HCT116 (cell line): ENCODE measurements at regions not wholly inside any gene's neighbourhood (a gene's known extent, or its start where the extent isn't known, plus 50 kb on each side); places are given as distances from the start of the nearest gene placed in this dataset.

Experiments
- ATAC-seq: fragments of 200-7000 bp; cut with Tn5 transposase; 2 replicates; pipeline ENCODE4 v1.9.1; 2020; ENCODE audit warnings: mild to moderate bottlenecking, moderate library complexity
- BruUV-seq: library from RNA; stranded (reverse); fragments of 400-500 nt; replicated peaks from 2 replicates; lab custom pipeline; 2021; lab: Mats Ljungman, UMichigan
- CTCF ChIA-PET: fragments of 300-600 bp; sonication (Branson Sonifier 250); formaldehyde crosslinking; loops from one replicate; lab custom pipeline; 2021; ENCODE audit warnings: antibody characterized with exemption; lab: Charles Lee
- POLR2A ChIA-PET: fragments of 300-600, 350-600 bp; sonication (Branson Sonifier 250); formaldehyde crosslinking; loops from one replicate; lab custom pipeline; 2021; ENCODE audit warnings: antibody characterized with exemption; lab: Charles Lee
- RAD21 ChIA-PET, 2 experiments: fragments of 300-600 bp; sonication (Branson Sonifier 250); formaldehyde crosslinking; loops; one replicate each; lab custom pipeline; 2023; ENCODE audit warnings: low total read pairs in 2 of 2; ENCODE audit not compliant: uncharacterized antibody in 2 of 2, unreplicated experiment in 2 of 2, low non-redundant PET in 1 of 2; lab: Charles Lee
- DNase-seq: peaks from one replicate; pipeline ENCODE4 v3.0.0-alpha.2; 2010; ENCODE audit warnings: low read depth, low spot score
- H2AFZ ChIP-seq: fragments of 200-600 bp; shearing (Covaris generic), sonication (generic); 2 replicates; pipeline ENCODE4 v1.6.1; 2017; ENCODE audit warnings: low read depth, mixed run types, mixed read lengths, antibody characterized with exemption, low read length; ENCODE audit not compliant: poor library complexity, severe bottlenecking
- H3K27ac ChIP-seq: 2 replicates; pipeline ENCODE4 v1.5.1; 2012; ENCODE audit warnings: low read depth, low read length
- H3K27me3 ChIP-seq: fragments of 200-600 bp; sonication (generic); 2 replicates; pipeline ENCODE4 v1.6.1; 2016; ENCODE audit warnings: mixed run types, low read length, mixed read lengths; ENCODE audit not compliant: insufficient read depth
- H3K36me3 ChIP-seq, 2 experiments: fragments of 200-500 bp in 1 of 2; fragments of 200-600 bp in 1 of 2; sonication (Bioruptor generic) in 1 of 2; sonication (generic) in 1 of 2; 2 replicates each; pipeline versions ENCODE4 v1.5.1 to v1.6.1; 2014 to 2016; ENCODE audit warnings: low read length in 2 of 2, inconsistent platforms in 1 of 2, mixed read lengths in 1 of 2, mixed run types in 1 of 2; ENCODE audit not compliant: insufficient read depth in 2 of 2, control insufficient read depth in 1 of 2
- H3K4me1 ChIP-seq, 2 experiments: fragments of 200-600 bp in 1 of 2; sonication (generic) in 1 of 2; 2 replicates each; pipeline versions ENCODE4 v1.5.1 to v1.6.1; 2012 to 2017; ENCODE audit warnings: low read length in 2 of 2, inconsistent platforms in 1 of 2, mild to moderate bottlenecking in 1 of 2, mixed read lengths in 1 of 2, mixed run types in 1 of 2, moderate library complexity in 1 of 2; ENCODE audit not compliant: insufficient read depth in 2 of 2, control insufficient read depth in 1 of 2
- H3K4me2 ChIP-seq: fragments of 200-600 bp; sonication (generic); 2 replicates; pipeline ENCODE4 v1.6.1; 2017; ENCODE audit warnings: mixed run types, low read length, mixed read lengths
- H3K4me3 ChIP-seq, 2 experiments: fragments of 200-600 bp in 1 of 2; sonication (generic) in 1 of 2; replicated peaks in 1 of 2; 2 replicates each; pipeline ENCODE4 v1.5.1; 2011 to 2016; ENCODE audit warnings: low read length in 2 of 2, control low read depth in 1 of 2, low read depth in 1 of 2, mild to moderate bottlenecking in 1 of 2, mixed read lengths in 1 of 2, mixed run types in 1 of 2
- H3K79me2 ChIP-seq: fragments of 200-600 bp; sonication (generic); 2 replicates; pipeline ENCODE4 v1.6.1; 2017; ENCODE audit warnings: mild to moderate bottlenecking, mixed run types, low read length, moderate library complexity, mixed read lengths; ENCODE audit not compliant: insufficient read depth
- H3K9ac ChIP-seq: fragments of 200-600 bp; sonication (generic); 2 replicates; pipeline ENCODE4 v1.6.1; 2016; ENCODE audit warnings: low read length, mixed read lengths
- H3K9me2 ChIP-seq: fragments of 200-600 bp; sonication (generic), shearing (Covaris generic); 2 replicates; pipeline ENCODE4 v1.6.1; 2017; ENCODE audit warnings: mixed run types, mild to moderate bottlenecking, moderate library complexity; ENCODE audit not compliant: insufficient read depth
- H3K9me3 ChIP-seq, 2 experiments: fragments of 200-500 bp in 1 of 2; fragments of 200-600 bp in 1 of 2; sonication (Bioruptor generic) in 1 of 2; sonication (generic) in 1 of 2; 2 replicates each; pipeline ENCODE4 v1.6.1; 2014 to 2017; ENCODE audit warnings: low read length in 2 of 2, mixed read lengths in 2 of 2, inconsistent platforms in 1 of 2, low read depth in 1 of 2, mild to moderate bottlenecking in 1 of 2, mixed run types in 1 of 2, moderate library complexity in 1 of 2; ENCODE audit not compliant: control insufficient read depth in 1 of 2, insufficient read depth in 1 of 2
- H4K20me1 ChIP-seq: fragments of 200-600 bp; sonication (generic), shearing (Covaris generic); 2 replicates; pipeline ENCODE4 v1.6.1; 2017; ENCODE audit warnings: mixed run types, mild to moderate bottlenecking, moderate library complexity; ENCODE audit not compliant: insufficient read depth
- ATF3 ChIP-seq: IDR thresholded peaks from 2 replicates; pipeline ENCODE4 v1.6.1; 2012
- CEBPB ChIP-seq: IDR thresholded peaks from 2 replicates; pipeline ENCODE4 v1.6.1; 2012; ENCODE audit warnings: low read depth
- CTCF ChIP-seq, 3 experiments: fragments of 200-600 bp in 1 of 3; sonication (generic) in 1 of 3; IDR thresholded peaks in 2 of 3; conservative IDR thresholded peaks in 1 of 3; 2 replicates each; pipeline ENCODE4 v1.5.1; 2012 to 2017; ENCODE audit warnings: low read depth in 2 of 3, low read length in 2 of 3, antibody characterized with exemption in 1 of 3, borderline replicate concordance in 1 of 3, control low read depth in 1 of 3, mild to moderate bottlenecking in 1 of 3, mixed read lengths in 1 of 3, mixed run types in 1 of 3, moderate library complexity in 1 of 3; ENCODE audit not compliant: insufficient read depth in 1 of 3
- EZH2 ChIP-seq: fragments of 200-600 bp; sonication (generic); IDR thresholded peaks from 2 replicates; pipeline ENCODE4 v1.6.1; 2017; ENCODE audit warnings: antibody characterized with exemption, mixed run types
- EZH2phosphoT487 ChIP-seq: fragments of 200-600 bp; IDR thresholded peaks from 2 replicates; pipeline ENCODE4 v1.6.1; 2018; ENCODE audit warnings: antibody characterized with exemption, borderline replicate concordance
- POLR2A ChIP-seq: IDR thresholded peaks from 2 replicates; pipeline ENCODE4 v1.7.0; 2011; ENCODE audit warnings: borderline replicate concordance; ENCODE audit not compliant: insufficient read depth, insufficient read length; ENCODE audit errors: extremely low read depth
- SIN3A ChIP-seq: IDR thresholded peaks from 2 replicates; pipeline ENCODE4 v1.6.1; 2012; ENCODE audit warnings: low read depth
- SRF ChIP-seq: IDR thresholded peaks from 2 replicates; pipeline ENCODE4 v1.6.1; 2012; ENCODE audit warnings: low read depth
- TCF7L2 ChIP-seq: IDR thresholded peaks from 2 replicates; pipeline ENCODE4 v1.7.0; 2011; ENCODE audit warnings: borderline replicate concordance, inconsistent platforms; ENCODE audit not compliant: insufficient read depth, insufficient read length; ENCODE audit errors: extremely low read depth
- ZFX ChIP-seq: fragments of 450-650 bp; IDR thresholded peaks from 2 replicates; pipeline ENCODE4 v1.6.1; 2017
- intact Hi-C: fragments of 100-400 bp; cut with micrococcal nuclease; formaldehyde crosslinking; loops from 2 replicates; pipeline ENCODE4 v1.10.0; 2022
- TF ChIP-seq, protein P1 (sequence below): IDR thresholded peaks from 2 replicates; pipeline ENCODE4 v1.6.1; 2012

GRCh38 chr3:104887069-104887468 lies 479.6 kb upstream of the ALCAM start:
- intact Hi-C loops = no loop called here
- Histone ChIP-seq H3K9ac (no peak overlapping the region), H2AFZ (no peak overlapping the region), H3K9me3 (no peaks in the 10 kb centered on the region), H3K4me3 (no peak overlapping the region), H3K9me2 (no peaks in the 10 kb centered on the region), H3K27ac (no peak overlapping the region), H4K20me1 (no peaks in the 10 kb centered on the region), H3K4me2 (no peak overlapping the region), H3K79me2 (no peaks in the 10 kb centered on the region), H3K27me3 (no peaks in the 10 kb centered on the region), H3K4me1 (no peaks in the 10 kb centered on the region), H3K36me3 (no peaks in the 10 kb centered on the region)
- ChIA-PET POLR2A (no interaction called here), RAD21 (no interaction called here), CTCF (no interaction called here)
- ATAC-seq (no peak), DNase-seq (no peak)
- no TSS peak for BruUV-seq
- no peak for TF ChIP-seq CTCF (IDR thresholded peaks at IDR 0.05 in 2 of 3, conservative IDR thresholded peaks at IDR 0.05 in 1 of 3; ENCODE audit: borderline replicate concordance in 1 of 3, insufficient read depth in 1 of 3, low read depth in 2 of 3, low read length in 2 of 3)
- TF ChIP-seq CEBPB = no peak
- no peak for TF ChIP-seq ATF3
- no peak for TF ChIP-seq SIN3A
- no peak for TF ChIP-seq ZFX
- TF ChIP-seq EZH2phosphoT487 = no peak
- no peak for TF ChIP-seq POLR2A
- no peak for TF ChIP-seq EZH2
- no peak for TF ChIP-seq TCF7L2
- TF ChIP-seq SRF = no peak
- TF ChIP-seq, protein P1, sequence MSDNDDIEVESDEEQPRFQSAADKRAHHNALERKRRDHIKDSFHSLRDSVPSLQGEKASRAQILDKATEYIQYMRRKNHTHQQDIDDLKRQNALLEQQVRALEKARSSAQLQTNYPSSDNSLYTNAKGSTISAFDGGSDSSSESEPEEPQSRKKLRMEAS = no peak
